ENCODE measurements at regions not wholly inside any gene's neighbourhood (a gene's known extent, or its start where the extent isn't known, plus 50 kb on each side); places are given as distances from the start of the nearest gene placed in this dataset.

DNA sequence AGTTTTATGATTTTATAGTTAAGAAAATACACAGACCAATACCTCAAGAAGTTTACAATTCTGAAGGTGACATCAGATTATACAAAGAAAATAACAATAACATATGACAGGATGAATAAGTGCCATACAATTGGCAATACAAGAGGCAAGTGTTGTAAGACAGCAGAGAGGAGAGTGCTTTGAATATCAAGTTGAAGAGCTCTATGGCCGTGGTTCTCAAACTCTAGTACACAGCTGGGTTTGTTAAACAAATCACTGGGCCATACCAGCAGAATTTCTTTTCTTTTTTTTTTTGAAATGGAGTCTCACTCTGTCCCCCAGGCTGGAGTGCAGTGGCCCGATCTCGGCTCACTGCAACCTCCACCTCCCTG, 167.1 kb upstream of the NECTIN3 start:
- no peak for DNase-seq (ENCODE audit: low read depth)
- TF ChIP-seq, protein P1, sequence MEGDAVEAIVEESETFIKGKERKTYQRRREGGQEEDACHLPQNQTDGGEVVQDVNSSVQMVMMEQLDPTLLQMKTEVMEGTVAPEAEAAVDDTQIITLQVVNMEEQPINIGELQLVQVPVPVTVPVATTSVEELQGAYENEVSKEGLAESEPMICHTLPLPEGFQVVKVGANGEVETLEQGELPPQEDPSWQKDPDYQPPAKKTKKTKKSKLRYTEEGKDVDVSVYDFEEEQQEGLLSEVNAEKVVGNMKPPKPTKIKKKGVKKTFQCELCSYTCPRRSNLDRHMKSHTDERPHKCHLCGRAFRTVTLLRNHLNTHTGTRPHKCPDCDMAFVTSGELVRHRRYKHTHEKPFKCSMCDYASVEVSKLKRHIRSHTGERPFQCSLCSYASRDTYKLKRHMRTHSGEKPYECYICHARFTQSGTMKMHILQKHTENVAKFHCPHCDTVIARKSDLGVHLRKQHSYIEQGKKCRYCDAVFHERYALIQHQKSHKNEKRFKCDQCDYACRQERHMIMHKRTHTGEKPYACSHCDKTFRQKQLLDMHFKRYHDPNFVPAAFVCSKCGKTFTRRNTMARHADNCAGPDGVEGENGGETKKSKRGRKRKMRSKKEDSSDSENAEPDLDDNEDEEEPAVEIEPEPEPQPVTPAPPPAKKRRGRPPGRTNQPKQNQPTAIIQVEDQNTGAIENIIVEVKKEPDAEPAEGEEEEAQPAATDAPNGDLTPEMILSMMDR (conservative IDR thresholded peaks at IDR 0.05; ENCODE audit: low read depth, low read length) = no peak

DNA sequence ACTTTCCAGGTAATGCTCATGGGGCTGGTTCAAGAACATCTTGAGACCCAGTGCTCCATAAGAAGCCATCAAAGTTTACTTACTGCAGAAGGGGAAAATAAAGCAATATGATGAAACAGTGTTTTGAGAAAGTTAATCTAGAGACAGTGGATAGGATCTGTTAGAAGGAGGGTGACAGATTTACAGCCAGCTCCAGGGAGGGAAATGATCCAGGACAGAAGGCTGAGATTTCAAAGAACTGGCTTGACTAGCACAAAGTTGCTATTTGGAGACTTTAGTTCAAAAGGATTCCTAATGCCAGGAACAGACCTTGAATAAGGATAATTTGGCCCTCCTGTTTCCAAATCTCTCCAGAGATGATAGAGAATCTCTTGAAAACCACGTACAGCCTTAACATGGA, 166.5 kb upstream of the NECTIN3 start:
- no peak for DNase-seq (ENCODE audit: low read depth)
- TF ChIP-seq, protein P1 (conservative IDR thresholded peaks at IDR 0.05; ENCODE audit: low read depth, low read length) = no peak
- no peak overlapping the region for H3K4me3 ChIP-seq (ENCODE audit: low read depth, low read length)

More for the DNA sequence above, 167.1 kb upstream of the NECTIN3 start:
- H3K4me3 ChIP-seq (ENCODE audit: low read depth, low read length) = no peak overlapping the region

DNA sequence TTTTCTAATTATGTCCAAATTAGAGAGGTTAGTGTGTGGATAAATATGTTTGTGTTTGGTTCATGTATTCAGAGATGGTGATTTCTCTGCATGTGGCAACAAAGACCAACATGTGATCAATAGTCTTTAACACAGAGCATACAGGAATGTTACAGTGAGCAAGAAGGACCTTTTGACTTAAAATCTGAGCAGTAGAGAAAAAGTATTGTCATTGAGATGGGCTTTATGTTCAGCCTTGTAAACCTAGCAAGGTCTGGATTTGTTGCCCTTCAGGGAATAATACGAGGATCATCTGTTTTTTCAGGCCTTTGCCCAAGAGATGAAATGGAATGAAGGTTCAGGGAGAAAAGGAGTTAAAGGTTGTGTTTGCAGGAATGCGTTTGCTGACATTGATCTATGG, 161.8 kb upstream of the NECTIN3 start:
- H3K4me3 ChIP-seq (ENCODE audit: low read depth, low read length) = no peak overlapping the region
- no peak for DNase-seq (ENCODE audit: low read depth)
- TF ChIP-seq, protein P1 (conservative IDR thresholded peaks at IDR 0.05; ENCODE audit: low read depth, low read length) = no peak

DNA sequence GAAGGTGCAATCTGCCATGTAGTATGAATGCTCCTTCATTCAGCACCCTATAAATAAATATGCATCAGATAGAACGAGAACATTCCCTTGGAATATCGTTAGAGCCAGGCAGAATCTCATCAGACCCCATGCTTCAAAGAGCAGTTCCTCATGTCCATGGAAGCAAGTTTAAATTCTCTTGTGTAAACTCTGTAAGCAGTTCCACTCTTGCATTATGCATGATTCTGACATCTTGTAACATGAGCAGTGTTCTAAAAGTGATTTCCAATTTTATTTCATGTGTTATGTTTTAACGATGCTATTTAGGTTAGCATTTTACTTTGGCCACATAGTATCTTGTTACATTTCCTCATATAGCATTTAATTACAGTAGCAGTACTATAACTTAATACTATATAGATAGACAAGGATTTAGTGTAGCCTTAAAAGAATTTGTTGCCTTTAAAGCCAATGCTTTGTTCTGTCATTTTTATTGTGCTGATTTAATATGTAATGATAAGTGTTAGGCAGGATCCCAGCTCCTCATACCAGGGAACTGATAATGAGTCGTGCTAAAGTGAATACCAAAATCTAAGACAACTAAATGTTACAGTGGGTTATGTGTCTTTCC, 161.2 kb upstream of the NECTIN3 start:
- TF ChIP-seq, protein P1 (conservative IDR thresholded peaks at IDR 0.05; ENCODE audit: low read depth, low read length) = no peak
- no peak for DNase-seq (ENCODE audit: low read depth)
- no peak overlapping the region for H3K4me3 ChIP-seq (ENCODE audit: low read depth, low read length)

DNA sequence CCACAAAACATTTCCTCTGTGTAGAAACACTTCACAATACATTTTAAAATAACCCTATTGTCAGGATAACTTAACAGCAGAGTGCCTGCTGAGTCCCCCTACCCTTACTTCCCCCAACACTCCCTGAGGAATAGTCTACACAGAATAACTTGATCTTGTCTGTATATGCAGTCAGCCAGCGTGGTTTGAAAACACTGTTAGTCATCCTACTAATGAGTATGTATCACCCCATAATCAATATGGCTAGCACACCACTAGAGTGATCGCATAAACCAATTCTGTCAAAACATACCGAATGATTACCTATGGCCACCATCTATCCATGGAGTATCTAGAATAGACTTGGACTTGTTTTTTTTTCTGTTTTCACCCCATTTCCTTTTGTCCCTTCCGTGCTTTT, 152.7 kb upstream of the NECTIN3 start:
- TF ChIP-seq, protein P1 (conservative IDR thresholded peaks at IDR 0.05; ENCODE audit: low read depth, low read length) = no peak
- H3K4me3 ChIP-seq (ENCODE audit: low read depth, low read length) = no peak overlapping the region
- no peak for DNase-seq (ENCODE audit: low read depth)

DNA sequence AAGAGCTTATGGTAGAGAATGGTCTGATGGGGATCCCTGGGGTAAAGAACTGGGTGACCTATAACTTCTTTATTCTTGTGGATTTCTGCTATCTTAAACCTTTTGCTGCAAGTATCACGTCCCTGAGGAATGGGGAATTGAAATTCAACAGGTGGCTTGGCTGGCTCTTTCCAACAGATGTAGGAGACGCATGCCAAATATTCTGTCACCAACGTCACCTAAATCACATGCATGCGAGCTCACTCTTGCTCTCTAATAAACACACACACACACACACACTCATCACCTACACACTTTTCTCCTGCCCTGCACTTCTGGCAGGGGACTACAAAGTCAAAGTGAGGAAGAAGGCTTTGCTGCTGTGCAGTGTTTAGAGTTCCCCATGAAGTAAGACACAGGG, 145.8 kb upstream of the NECTIN3 start:
- H3K4me3 ChIP-seq (ENCODE audit: low read depth, low read length) = no peak overlapping the region
- DNase-seq (ENCODE audit: low read depth) = no peak
- TF ChIP-seq, protein P1 (conservative IDR thresholded peaks at IDR 0.05; ENCODE audit: low read depth, low read length) = no peak

DNA sequence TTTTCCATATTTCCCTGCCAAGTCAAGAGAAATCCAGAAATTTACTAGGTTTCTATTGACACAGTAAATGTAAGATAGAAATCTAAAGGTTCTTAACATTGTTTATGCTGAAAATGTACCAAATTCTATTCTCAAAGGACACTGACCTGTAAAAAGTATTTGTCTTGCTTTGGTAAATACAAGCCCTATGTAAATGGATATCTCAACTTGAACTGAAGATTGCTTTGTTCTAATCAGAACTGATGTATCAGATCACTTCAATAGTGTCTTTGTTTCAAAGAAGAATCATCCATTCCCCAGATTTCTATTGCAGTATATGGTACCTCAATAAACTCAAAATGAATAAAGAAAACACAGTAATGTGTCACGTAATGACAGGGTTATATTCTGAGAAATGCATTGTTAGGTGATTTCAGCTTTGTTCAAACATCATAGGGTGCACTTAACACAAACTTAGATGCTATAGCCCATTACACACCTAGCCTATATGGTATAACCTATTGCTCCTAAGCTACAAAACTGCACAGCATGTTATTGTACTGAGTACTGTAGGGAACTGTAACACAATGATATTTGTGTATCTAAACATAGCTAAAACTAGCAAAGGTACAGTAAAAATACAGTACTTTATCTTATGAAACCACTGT, 143.5 kb upstream of the NECTIN3 start:
- TF ChIP-seq, protein P1 (conservative IDR thresholded peaks at IDR 0.05; ENCODE audit: low read depth, low read length) = no peak

More for the DNA sequence above, 143.5 kb upstream of the NECTIN3 start:
- no peak overlapping the region for H3K4me3 ChIP-seq (ENCODE audit: low read depth, low read length)
- DNase-seq (ENCODE audit: low read depth) = no peak

All from epithelial cell of proximal tubule (primary cell).